Colonic mucosa (tissue), 4 donors: ENCODE measurements at regions not wholly inside any gene's neighbourhood (a gene's known extent, or its start where the extent isn't known, plus 50 kb on each side); places are given as distances from the start of the nearest gene placed in this dataset.

Experiments used
- DNase-seq: peaks from one replicate; pipeline ENCODE4 v3.0.0-alpha.2; 2020
- H3K27ac ChIP-seq: fragments of 200-600 bp; one replicate; pipeline ENCODE4 v1.8.0; 2021
- H3K27me3 ChIP-seq: fragments of 200-600 bp; one replicate; pipeline ENCODE4 v1.8.0; 2021
- H3K36me3 ChIP-seq: fragments of 200-600 bp; one replicate; pipeline ENCODE4 v1.8.0; 2021
- H3K4me1 ChIP-seq: fragments of 200-600 bp; one replicate; pipeline ENCODE4 v1.8.0; 2021; ENCODE audit warnings: mild to moderate bottlenecking
- H3K4me3 ChIP-seq: fragments of 200-600 bp; one replicate; pipeline ENCODE4 v1.8.0; 2021
- H3K9ac ChIP-seq, 2 donors: one replicate each; pipeline ENCODE4 v1.7.0; 2013; ENCODE audit warnings: control low read depth in 2 of 2, low read depth in 2 of 2, low read length in 2 of 2
- H3K9me3 ChIP-seq: fragments of 200-600 bp; one replicate; pipeline ENCODE4 v1.8.0; 2021
- CTCF ChIP-seq: fragments of 200-600 bp; IDR thresholded peaks from one replicate; pipeline ENCODE4 v1.8.0; 2022; ENCODE audit warnings: antibody characterized with exemption, mild to moderate bottlenecking
- intact Hi-C: fragments of 100-400 bp; cut with DNase I; formaldehyde crosslinking; loops from one replicate; pipeline ENCODE4 v1.14.1; 2022
- donor health status: healthy.
- donor health status: DM: no; HTN: no; CAD: no.
- donor health status: DM: no; HTN: no; CAD: no.

GRCh38 chr2:8225266-8225665 is 456.6 kb upstream of the ID2 start:
- intact Hi-C loops = no loop called here
- no peaks in the 10 kb centered on the region for H3K4me1 ChIP-seq
- no peak overlapping the region for H3K27ac ChIP-seq
- no peaks in the 10 kb centered on the region for H3K36me3 ChIP-seq
- no peak overlapping the region for H3K4me3 ChIP-seq
- no peaks in the 10 kb centered on the region for H3K27me3 ChIP-seq
- no peak for DNase-seq
- TF ChIP-seq CTCF = no peak
- no peak overlapping the region for H3K9ac ChIP-seq
- no peaks in the 10 kb centered on the region for H3K9me3 ChIP-seq

- Histone ChIP-seq H3K4me3 (no peak overlapping the region), H3K9ac (no peak overlapping the region), H3K36me3 (no peaks in the 10 kb centered on the region), H3K4me1 (no peaks in the 10 kb centered on the region), H3K27me3 (no peaks in the 10 kb centered on the region), H3K27ac (no peak overlapping the region), H3K9me3 (no peaks in the 10 kb centered on the region)
- intact Hi-C loops = no loop called here
- DNase-seq = no peak
- TF ChIP-seq CTCF = no peak
Observed at GRCh38 chr2:8225798-8226197, 456.1 kb upstream of the ID2 start.

- intact Hi-C loops = no loop called here
- H3K4me3 ChIP-seq = no peak overlapping the region
- no peaks in the 10 kb centered on the region for H3K36me3 ChIP-seq
- no peak overlapping the region for H3K9ac ChIP-seq
- no peak for TF ChIP-seq CTCF
- H3K9me3 ChIP-seq = no peaks in the 10 kb centered on the region
- H3K27ac ChIP-seq = no peak overlapping the region
- H3K4me1 ChIP-seq = no peaks in the 10 kb centered on the region
- no peak for DNase-seq
- no peaks in the 10 kb centered on the region for H3K27me3 ChIP-seq
Observed at GRCh38 chr2:8229546-8229986, 452.3 kb upstream of the ID2 start.

- Histone ChIP-seq H3K4me1 (no peaks in the 10 kb centered on the region), H3K36me3 (no peaks in the 10 kb centered on the region), H3K4me3 (no peak overlapping the region), H3K9ac (no peak overlapping the region), H3K27me3 (no peaks in the 10 kb centered on the region), H3K27ac (no peak overlapping the region), H3K9me3 (no peaks in the 10 kb centered on the region)
- DNase-seq = no peak
- no peak for TF ChIP-seq CTCF
- intact Hi-C loops = no loop called here
Observed at GRCh38 chr2:8230466-8230865, 451.4 kb upstream of the ID2 start.

- H3K4me1 ChIP-seq = no peaks in the 10 kb centered on the region
- H3K9me3 ChIP-seq = no peaks in the 10 kb centered on the region
- DNase-seq = no peak
- H3K9ac ChIP-seq = no peak overlapping the region
- no peak overlapping the region for H3K27ac ChIP-seq
- H3K4me3 ChIP-seq = no peak overlapping the region
- no peak for TF ChIP-seq CTCF
- H3K27me3 ChIP-seq = no peaks in the 10 kb centered on the region
- no peaks in the 10 kb centered on the region for H3K36me3 ChIP-seq
- intact Hi-C loops = no loop called here
Observed at GRCh38 chr2:8231902-8232301, 450.0 kb upstream of the ID2 start.

GRCh38 chr2:8232871-8233270 is 449.0 kb upstream of the ID2 start:
- Histone ChIP-seq H3K4me3 (no peak overlapping the region), H3K27ac (no peak overlapping the region), H3K36me3 (no peaks in the 10 kb centered on the region), H3K4me1 (no peaks in the 10 kb centered on the region), H3K9ac (no peak overlapping the region), H3K27me3 (no peaks in the 10 kb centered on the region), H3K9me3 (no peaks in the 10 kb centered on the region)
- intact Hi-C loops = no loop called here
- no peak for TF ChIP-seq CTCF
- DNase-seq = no peak
